IgD-negative memory B cell (primary cell): ENCODE measurements at regions not wholly inside any gene's neighbourhood (a gene's known extent, or its start where the extent isn't known, plus 50 kb on each side); places are given as distances from the start of the nearest gene placed in this dataset.

Source experiments
- H3K27ac Mint-ChIP-seq, 3 donors: one replicate each; pipeline ENCODE4 v1.8.0; 2020 to 2022; ENCODE audit warnings: mild to moderate bottlenecking in 3 of 3, mixed read lengths in 3 of 3, moderate library complexity in 1 of 3
- H3K27me3 Mint-ChIP-seq: one replicate; pipeline ENCODE4 v1.8.0; 2021; ENCODE audit warnings: mixed read lengths
- H3K36me3 Mint-ChIP-seq: one replicate; pipeline ENCODE4 v1.8.0; 2020; ENCODE audit warnings: mild to moderate bottlenecking, mixed read lengths
- H3K4me1 Mint-ChIP-seq, 3 donors: one replicate each; pipeline ENCODE4 v1.8.0; 2020 to 2022; ENCODE audit warnings: mixed read lengths in 3 of 3, mild to moderate bottlenecking in 1 of 3
- H3K4me3 Mint-ChIP-seq, 4 donors: one replicate each; pipeline ENCODE4 v1.8.0; 2020 to 2022; ENCODE audit warnings: mild to moderate bottlenecking in 4 of 4, mixed read lengths in 4 of 4, moderate library complexity in 3 of 4
- H3K9me3 Mint-ChIP-seq, 3 donors: one replicate each; pipeline ENCODE4 v1.8.0; 2020 to 2021; ENCODE audit warnings: mixed read lengths in 3 of 3, mild to moderate bottlenecking in 1 of 3

- H3K36me3 Mint-ChIP-seq: no peaks in the 10 kb centered on the region
- peaks cover 0 to 7% (median 4%) of the 10 kb centered on the region in 3 donors for H3K9me3 Mint-ChIP-seq
- peaks cover 32% of the 10 kb centered on the region for H3K27me3 Mint-ChIP-seq
- H3K27ac Mint-ChIP-seq: no peak overlapping the region
- no peaks in the 10 kb centered on the region for H3K4me1 Mint-ChIP-seq
- no peak overlapping the region for H3K4me3 Mint-ChIP-seq
Observed at GRCh38 chr6:167676666-167677421, 149.9 kb upstream of the AFDN start.

- H3K9me3 Mint-ChIP-seq: peaks cover 0 to 6% (median 2%) of the 10 kb centered on the region in 3 donors
- H3K4me3 Mint-ChIP-seq: no peak overlapping the region
- H3K27ac Mint-ChIP-seq: no peak overlapping the region
- H3K4me1 Mint-ChIP-seq: no peaks in the 10 kb centered on the region
- H3K36me3 Mint-ChIP-seq: no peaks in the 10 kb centered on the region
- H3K27me3 Mint-ChIP-seq: peaks cover 37% of the 10 kb centered on the region
Observed at GRCh38 chr6:167677422-167677789, 149.3 kb upstream of the AFDN start.

GRCh38 chr6:167678102-167679101 lies 148.3 kb upstream of the AFDN start:
- Mint-ChIP-seq H3K4me3 (no peak overlapping the region), H3K4me1 (no peaks in the 10 kb centered on the region), H3K36me3 (no peaks in the 10 kb centered on the region), H3K9me3 (peaks cover 0 to 3% (median 0%) of the 10 kb centered on the region in 3 donors), H3K27me3 (peaks cover 37% of the 10 kb centered on the region), H3K27ac (no peak overlapping the region)

GRCh38 chr6:167679122-167679736 lies 147.5 kb upstream of the AFDN start:
- Mint-ChIP-seq H3K36me3 (no peaks in the 10 kb centered on the region), H3K4me3 (no peak overlapping the region), H3K4me1 (no peaks in the 10 kb centered on the region), H3K27ac (no peak overlapping the region), H3K9me3 (peaks cover 0 to 3% (median 0%) of the 10 kb centered on the region in 3 donors), H3K27me3 (peaks cover 41% of the 10 kb centered on the region)

GRCh38 chr6:167679790-167680604 lies 146.7 kb upstream of the AFDN start:
- Mint-ChIP-seq H3K4me1 (peaks cover 0 to under 1% (median under 1%) of the 10 kb centered on the region in 3 donors), H3K9me3 (peaks cover 0 to 3% (median under 1%) of the 10 kb centered on the region in 3 donors), H3K27me3 (peaks cover 49% of the 10 kb centered on the region), H3K4me3 (no peak overlapping the region), H3K36me3 (no peaks in the 10 kb centered on the region), H3K27ac (no peak overlapping the region)

DNA sequence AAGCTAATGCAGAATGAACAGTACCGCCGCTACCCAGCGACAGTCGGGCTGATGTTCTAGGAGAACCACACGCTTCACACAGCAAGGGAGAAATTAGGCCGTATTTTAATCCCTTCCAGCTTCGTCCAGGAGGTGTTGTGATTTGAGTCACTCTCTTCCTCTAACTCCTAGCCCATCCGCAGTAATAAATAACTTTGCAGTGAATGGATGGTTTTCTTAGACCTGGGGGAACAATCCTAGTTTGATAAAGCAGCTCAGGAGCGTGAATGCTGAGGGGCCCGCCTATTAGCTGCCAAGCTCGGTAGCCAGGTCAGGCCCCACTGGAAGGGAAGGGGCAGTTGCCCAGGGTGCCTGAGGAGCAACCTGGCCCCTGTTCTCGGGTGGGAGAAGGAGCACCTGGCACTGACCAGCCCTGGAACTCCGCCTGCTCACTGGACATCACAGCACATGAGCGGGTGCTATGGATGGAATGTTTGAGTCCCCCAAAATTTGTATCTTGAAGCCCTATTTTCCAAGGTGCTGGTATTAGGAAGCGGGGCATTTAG lies 146.0 kb upstream of the AFDN start:
- Mint-ChIP-seq H3K4me3 (no peak overlapping the region), H3K27me3 (peaks cover 53% of the 10 kb centered on the region), H3K9me3 (peaks cover 0 to 1% (median 0%) of the 10 kb centered on the region in 3 donors), H3K36me3 (no peaks in the 10 kb centered on the region), H3K4me1 (peaks cover 0 to 6% (median 1%) of the 10 kb centered on the region in 3 donors), H3K27ac (no peak overlapping the region)

DNA sequence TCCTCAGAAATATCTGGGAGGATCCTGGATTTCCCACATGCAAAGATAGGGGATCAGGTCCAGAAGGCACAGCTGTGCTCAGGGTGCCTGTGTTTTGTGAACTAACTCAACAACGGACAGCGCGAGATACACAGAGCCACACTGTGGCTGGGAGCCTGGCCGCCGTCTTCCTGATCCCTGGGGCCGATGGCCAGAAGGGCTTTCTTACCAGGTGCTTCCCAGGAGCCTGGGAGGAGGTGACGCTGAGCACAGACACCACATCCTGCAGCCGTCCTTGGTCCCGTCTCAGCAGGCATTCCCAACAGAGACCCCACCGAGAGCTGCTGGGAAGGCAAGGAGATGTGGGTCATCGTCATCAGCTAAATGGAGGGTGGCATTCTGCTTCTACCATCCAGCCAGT lies 144.6 kb upstream of the AFDN start:
- H3K27ac Mint-ChIP-seq: no peak overlapping the region
- peaks cover 51% of the 10 kb centered on the region for H3K27me3 Mint-ChIP-seq
- no peak overlapping the region for H3K4me3 Mint-ChIP-seq
- peaks cover 0 to 11% (median 7%) of the 10 kb centered on the region in 3 donors for H3K4me1 Mint-ChIP-seq
- H3K36me3 Mint-ChIP-seq: no peaks in the 10 kb centered on the region
- peaks cover 0 to 3% (median 1%) of the 10 kb centered on the region in 3 donors for H3K9me3 Mint-ChIP-seq

- no peak overlapping the region for H3K27ac Mint-ChIP-seq
- H3K9me3 Mint-ChIP-seq: peaks cover 0 to 3% (median 1%) of the 10 kb centered on the region in 3 donors
- H3K4me3 Mint-ChIP-seq: no peak overlapping the region
- peaks cover 0 to 11% (median 7%) of the 10 kb centered on the region in 3 donors for H3K4me1 Mint-ChIP-seq
- no peaks in the 10 kb centered on the region for H3K36me3 Mint-ChIP-seq
- H3K27me3 Mint-ChIP-seq: peaks cover 50% of the 10 kb centered on the region
Observed at GRCh38 chr6:167682546-167683027, 144.1 kb upstream of the AFDN start.

DNA sequence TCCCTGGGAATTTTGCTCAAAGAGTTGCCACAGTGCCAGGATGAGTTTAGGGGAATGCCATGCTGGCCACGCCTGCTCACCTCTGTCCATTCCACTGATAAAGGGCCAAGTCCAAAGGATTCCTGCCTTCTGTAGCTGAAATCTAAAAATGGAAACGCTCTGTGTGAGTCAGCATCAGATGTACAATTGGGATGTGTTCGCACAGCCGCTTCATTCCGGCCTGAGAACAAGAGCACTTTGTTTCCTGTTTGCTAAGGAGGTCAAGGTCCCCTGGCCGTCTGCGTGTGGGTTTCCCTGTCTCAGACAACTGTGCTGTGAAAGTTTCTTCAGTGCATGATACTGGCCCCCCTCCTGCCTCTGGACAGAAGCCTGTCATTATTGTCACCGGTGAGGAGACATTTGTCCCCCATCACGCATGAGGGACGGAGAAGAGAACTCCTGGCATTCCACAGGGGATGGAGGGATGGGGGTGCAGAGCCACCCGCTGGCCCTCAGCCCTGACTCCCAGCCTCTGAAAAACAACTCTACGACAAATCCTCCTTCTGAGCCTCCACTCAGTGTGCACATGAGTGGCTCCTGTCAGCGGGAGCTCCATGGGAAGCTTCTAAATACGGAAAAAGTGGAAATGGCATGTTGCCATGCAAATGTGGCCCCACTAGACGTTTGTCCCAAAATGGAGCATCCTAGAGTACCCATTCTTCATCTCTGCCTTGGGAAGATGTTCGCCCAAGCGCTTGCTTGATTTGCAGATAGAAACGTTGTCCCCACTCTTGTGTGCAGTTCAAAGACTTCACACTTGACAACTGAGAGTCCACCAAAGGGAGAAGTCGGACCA lies 143.5 kb upstream of the AFDN start:
- Mint-ChIP-seq H3K4me3 (no peak overlapping the region), H3K27me3 (peaks cover 45% of the 10 kb centered on the region), H3K36me3 (no peaks in the 10 kb centered on the region), H3K9me3 (peaks cover 0 to 3% (median 1%) of the 10 kb centered on the region in 3 donors), H3K4me1 (peaks cover 0 to 11% (median 7%) of the 10 kb centered on the region in 3 donors), H3K27ac (no peak overlapping the region)

GRCh38 chr6:167684276-167685104 lies 142.2 kb upstream of the AFDN start:
- H3K27ac Mint-ChIP-seq: no peak overlapping the region
- H3K4me3 Mint-ChIP-seq: peak overlapping the region in 1 of 4 donors; percentile 32
- H3K36me3 Mint-ChIP-seq: no peaks in the 10 kb centered on the region
- H3K9me3 Mint-ChIP-seq: peaks cover 0 to 3% (median 1%) of the 10 kb centered on the region in 3 donors
- H3K4me1 Mint-ChIP-seq: peaks cover 0 to 11% (median 7%) of the 10 kb centered on the region in 3 donors
- H3K27me3 Mint-ChIP-seq: peaks cover 35% of the 10 kb centered on the region

DNA sequence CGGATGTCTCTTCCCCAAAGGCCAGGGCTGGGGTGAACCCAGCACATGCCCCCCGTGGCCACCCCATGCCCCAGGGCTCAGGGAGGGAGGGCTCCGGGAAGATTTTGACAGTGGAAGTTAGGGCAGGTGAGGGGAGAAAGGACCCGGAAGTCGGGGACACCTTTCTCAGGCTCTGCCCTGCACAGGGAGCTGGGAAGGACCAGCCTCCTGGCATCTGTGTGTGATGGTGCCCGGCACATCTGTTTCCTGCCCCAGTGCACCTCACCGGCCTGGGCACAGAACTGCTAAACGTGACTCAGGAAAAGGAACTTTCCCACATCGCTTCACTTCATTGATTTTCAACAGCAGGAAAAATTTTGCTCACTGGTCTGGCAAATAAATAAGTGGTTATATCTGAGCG lies 141.1 kb upstream of the AFDN start:
- Mint-ChIP-seq H3K4me1 (peaks cover 0 to 11% (median 7%) of the 10 kb centered on the region in 3 donors), H3K36me3 (no peaks in the 10 kb centered on the region)

DNA sequence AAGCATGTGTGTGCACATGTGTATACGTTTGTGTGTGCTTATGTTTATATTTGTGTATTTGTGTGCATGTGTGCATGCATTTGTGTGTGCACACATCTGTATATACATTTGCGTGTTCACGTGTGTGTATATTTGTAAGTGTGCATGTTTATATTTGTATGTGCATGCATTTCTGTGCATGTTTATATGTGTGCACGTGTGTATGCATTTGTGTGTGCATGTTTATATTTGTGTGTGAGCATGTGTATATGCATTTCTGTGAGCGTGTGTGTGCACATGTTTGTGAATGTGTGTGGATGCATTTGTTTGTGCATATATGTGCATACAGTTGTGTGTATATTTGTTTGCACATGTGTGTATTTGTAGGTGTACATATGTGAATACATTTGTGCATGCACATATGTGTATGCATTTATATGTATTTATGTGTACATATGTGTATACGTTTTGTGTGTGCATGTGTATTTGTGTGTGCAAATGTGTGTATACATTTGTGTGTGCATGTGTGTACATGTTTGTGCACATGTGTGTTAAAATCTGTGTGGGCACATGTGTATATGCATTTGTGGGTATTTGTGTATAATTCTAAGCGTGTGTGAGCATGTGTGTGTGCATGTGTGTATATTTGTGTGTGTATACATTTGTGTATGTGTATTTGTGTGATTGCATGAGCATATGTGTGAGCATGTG lies 140.4 kb upstream of the AFDN start:
- H3K4me3 Mint-ChIP-seq: no peak overlapping the region
- no peaks in the 10 kb centered on the region for H3K36me3 Mint-ChIP-seq
- peak overlapping the region in 2 of 3 donors; percentile 20 to 40 for H3K27ac Mint-ChIP-seq
- H3K4me1 Mint-ChIP-seq: peaks cover 0 to 11% (median 7%) of the 10 kb centered on the region in 3 donors
- peaks cover 0 to 3% (median 1%) of the 10 kb centered on the region in 3 donors for H3K9me3 Mint-ChIP-seq
- H3K27me3 Mint-ChIP-seq: peaks cover 32% of the 10 kb centered on the region

More for the DNA sequence above, 141.1 kb upstream of the AFDN start:
- H3K4me3 Mint-ChIP-seq: no peak overlapping the region
- no peak overlapping the region for H3K27ac Mint-ChIP-seq
- peaks cover 0 to 3% (median 1%) of the 10 kb centered on the region in 3 donors for H3K9me3 Mint-ChIP-seq
- peaks cover 30% of the 10 kb centered on the region for H3K27me3 Mint-ChIP-seq
